ENCODE measurements at regions not wholly inside any gene's neighbourhood (a gene's known extent, or its start where the extent isn't known, plus 50 kb on each side); places are given as distances from the start of the nearest gene placed in this dataset.

GRCh38 chr2:143823296-143823695 lies 694.1 kb downstream of the ARHGAP15 start:
- TF ChIP-seq CTCF (conservative IDR thresholded peaks at IDR 0.05; ENCODE audit: low read depth, low read length), result no peak
- no peak for TF ChIP-seq EZH2 (IDR thresholded peaks at IDR 0.05; ENCODE audit: borderline replicate concordance, low read depth, low read length, poor library complexity, severe bottlenecking)
